ENCODE measurements at regions not wholly inside any gene's neighbourhood (a gene's known extent, or its start where the extent isn't known, plus 50 kb on each side); places are given as distances from the start of the nearest gene placed in this dataset.

DNA sequence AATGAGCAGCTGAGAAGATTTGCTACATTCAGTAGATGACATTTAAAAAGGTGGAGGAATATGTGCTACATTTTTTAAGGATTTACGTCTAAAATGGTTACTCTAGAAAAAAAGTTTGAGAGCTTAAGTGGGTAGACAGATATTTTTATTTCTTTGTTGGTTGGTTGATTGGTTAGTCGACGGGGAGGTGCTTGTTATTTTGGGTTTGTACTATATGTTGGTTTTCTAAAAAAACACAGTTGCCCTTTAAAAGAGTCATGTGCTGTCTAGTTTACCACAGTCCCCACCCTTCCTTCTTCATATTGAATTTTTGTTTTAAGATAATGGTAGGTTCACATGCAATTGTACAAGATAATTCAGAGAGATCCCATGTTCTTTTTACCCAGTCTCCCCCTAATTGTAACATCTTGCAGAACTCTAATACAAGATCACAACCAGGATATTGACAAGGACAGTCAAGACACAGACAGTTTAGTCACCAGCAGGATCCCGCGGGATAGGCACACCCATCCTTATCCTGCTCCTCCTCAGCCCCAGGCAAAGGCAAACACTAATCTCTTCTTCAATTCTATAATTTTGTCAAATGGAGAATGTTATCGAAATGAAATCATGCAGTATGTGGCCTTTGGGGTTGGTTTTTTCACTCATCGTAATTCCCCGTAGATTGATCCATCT, 171.4 kb downstream of the FOXO1 start:
- TF ChIP-seq SUZ12 (IDR thresholded peaks at IDR 0.05; ENCODE audit: extremely low read depth, insufficient read depth, insufficient read length): no peak
- TF ChIP-seq ZNF274 (IDR thresholded peaks at IDR 0.05; ENCODE audit: low read depth, low read length): no peak
- no peak for TF ChIP-seq YY1 (IDR thresholded peaks at IDR 0.05; ENCODE audit: insufficient read depth, insufficient read length)
